Left ventricle myocardium inferior (tissue), 1 donor: ENCODE measurements at regions not wholly inside any gene's neighbourhood (a gene's known extent, or its start where the extent isn't known, plus 50 kb on each side); places are given as distances from the start of the nearest gene placed in this dataset.

Source experiments
- DNase-seq: peaks from one replicate; pipeline ENCODE4 v3.0.0-alpha.2; 2020
- H3K27ac ChIP-seq: fragments of 200-600 bp; replicated peaks from 2 replicates; pipeline ENCODE4 v1.8.0; 2021
- H3K27me3 ChIP-seq: fragments of 200-600 bp; 2 replicates; pipeline ENCODE4 v1.8.0; 2021; ENCODE audit warnings: low read depth
- H3K36me3 ChIP-seq: fragments of 200-600 bp; 2 replicates; pipeline ENCODE4 v1.8.0; 2021
- H3K4me1 ChIP-seq: fragments of 200-600 bp; 2 replicates; pipeline ENCODE4 v1.8.0; 2021
- H3K4me3 ChIP-seq: fragments of 200-600 bp; 2 replicates; pipeline ENCODE4 v1.8.0; 2021; ENCODE audit warnings: mild to moderate bottlenecking, moderate library complexity
- H3K9me3 ChIP-seq: fragments of 200-600 bp; replicated peaks from 2 replicates; pipeline ENCODE4 v1.8.0; 2021
- intact Hi-C: fragments of 100-400 bp; cut with micrococcal nuclease; formaldehyde crosslinking; loops from one replicate; pipeline ENCODE4 v1.11.0; 2022
- TF ChIP-seq, protein P1 (sequence below): fragments of 200-600 bp; IDR thresholded peaks from 2 replicates; pipeline ENCODE4 v1.8.0; 2021; ENCODE audit warnings: antibody characterized with exemption, mild to moderate bottlenecking, borderline replicate concordance
- donor health status: DM: no; HTN: yes; CAD: no; lungs with severe emphysema.

DNA sequence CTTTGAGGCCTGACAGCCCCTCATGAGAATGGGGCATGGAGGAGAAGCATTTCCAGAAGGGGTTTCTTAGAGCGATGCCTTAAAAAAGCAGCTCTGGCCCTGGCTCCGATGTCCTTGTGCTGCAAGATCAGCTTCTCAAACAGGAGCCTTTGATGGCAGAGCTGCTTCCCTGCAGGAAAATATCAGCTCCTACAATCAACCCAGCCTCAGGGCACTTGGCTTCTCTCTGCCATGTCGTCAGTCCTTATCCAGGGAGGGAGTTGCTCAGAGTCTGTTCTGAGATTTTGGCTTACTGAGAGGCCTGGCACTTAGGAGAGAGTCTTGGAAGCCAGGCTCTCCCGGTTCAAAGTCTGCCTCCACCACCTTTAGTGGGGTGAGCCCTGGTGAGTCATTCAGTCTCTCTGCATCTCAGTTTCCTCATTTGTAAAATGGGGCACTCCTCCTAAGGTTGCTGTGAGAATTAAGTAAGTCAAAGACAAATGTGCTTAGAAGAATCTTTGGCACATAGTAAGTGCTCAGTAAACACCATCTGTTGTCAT, 184.4 kb downstream of the HAPSTR1 start:
- H3K27ac ChIP-seq = no peak overlapping the region
- no peaks in the 10 kb centered on the region for H3K36me3 ChIP-seq
- TF ChIP-seq, protein P1, sequence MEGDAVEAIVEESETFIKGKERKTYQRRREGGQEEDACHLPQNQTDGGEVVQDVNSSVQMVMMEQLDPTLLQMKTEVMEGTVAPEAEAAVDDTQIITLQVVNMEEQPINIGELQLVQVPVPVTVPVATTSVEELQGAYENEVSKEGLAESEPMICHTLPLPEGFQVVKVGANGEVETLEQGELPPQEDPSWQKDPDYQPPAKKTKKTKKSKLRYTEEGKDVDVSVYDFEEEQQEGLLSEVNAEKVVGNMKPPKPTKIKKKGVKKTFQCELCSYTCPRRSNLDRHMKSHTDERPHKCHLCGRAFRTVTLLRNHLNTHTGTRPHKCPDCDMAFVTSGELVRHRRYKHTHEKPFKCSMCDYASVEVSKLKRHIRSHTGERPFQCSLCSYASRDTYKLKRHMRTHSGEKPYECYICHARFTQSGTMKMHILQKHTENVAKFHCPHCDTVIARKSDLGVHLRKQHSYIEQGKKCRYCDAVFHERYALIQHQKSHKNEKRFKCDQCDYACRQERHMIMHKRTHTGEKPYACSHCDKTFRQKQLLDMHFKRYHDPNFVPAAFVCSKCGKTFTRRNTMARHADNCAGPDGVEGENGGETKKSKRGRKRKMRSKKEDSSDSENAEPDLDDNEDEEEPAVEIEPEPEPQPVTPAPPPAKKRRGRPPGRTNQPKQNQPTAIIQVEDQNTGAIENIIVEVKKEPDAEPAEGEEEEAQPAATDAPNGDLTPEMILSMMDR = no peak
- no peak for DNase-seq
- no peak overlapping the region for H3K4me3 ChIP-seq
- intact Hi-C loops = no loop called here
- H3K9me3 ChIP-seq = no peaks in the 10 kb centered on the region
- peaks cover 15% of the 10 kb centered on the region for H3K27me3 ChIP-seq
- no peaks in the 10 kb centered on the region for H3K4me1 ChIP-seq

DNA sequence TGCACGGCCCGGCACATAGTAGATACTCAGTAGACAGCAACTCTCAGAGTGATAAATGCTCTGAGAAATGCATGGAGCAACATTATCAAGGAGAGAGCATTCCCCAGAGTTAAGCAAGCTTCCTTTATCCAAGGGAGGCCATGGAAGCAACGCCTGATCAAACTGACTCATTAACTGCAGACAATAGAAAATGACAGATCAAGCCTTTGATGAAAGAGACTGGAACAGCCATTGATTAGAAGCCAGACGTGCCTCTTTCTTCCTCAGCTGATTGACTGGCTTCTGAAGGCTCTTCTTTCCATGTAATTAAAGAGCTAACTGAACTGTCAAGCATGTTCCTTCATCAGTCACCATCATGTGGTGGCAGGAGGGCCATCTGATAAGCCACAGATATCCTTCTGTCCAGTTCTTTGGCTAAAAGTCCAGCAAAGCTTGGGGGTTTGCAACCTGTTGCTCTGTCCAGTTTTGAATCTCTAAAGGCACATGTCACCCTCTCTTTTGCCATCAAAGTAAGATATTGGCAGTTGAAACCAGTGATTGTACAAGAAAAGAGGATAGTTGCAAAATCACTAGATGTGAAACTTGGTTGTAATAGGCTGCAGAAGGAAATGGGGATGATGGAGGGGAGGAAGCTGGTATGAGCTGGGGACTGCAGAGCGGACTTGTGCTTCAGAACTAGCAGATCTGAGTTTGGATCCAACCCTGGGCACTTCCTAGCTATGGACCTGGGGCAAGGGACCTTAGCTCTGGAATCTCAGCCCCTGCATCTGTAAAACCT, 188.0 kb downstream of the HAPSTR1 start:
- TF ChIP-seq, protein P1 = no peak
- no peaks in the 10 kb centered on the region for H3K4me1 ChIP-seq

DNA sequence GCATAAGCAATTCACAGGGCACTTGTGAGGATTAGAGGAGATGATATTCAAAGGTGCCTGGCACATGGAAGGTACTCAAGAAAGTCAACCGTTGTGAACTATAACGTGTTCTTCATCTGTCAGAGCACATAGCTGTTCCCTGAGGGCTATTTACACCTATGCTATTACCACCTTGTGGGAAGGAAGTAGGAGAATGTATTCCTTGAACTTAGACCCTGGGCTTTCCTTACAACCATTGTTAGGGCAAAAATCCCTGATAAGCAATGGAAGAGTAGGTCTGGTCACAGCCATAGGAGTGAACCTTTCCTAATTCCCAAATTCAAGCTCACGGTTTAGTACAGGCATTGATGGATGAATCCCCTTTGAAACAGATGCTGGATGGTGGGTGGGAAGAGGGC, 188.6 kb downstream of the HAPSTR1 start:
- H3K4me3 ChIP-seq = no peak overlapping the region
- H3K27me3 ChIP-seq = peaks cover 19% of the 10 kb centered on the region
- intact Hi-C loops = no loop called here
- no peaks in the 10 kb centered on the region for H3K4me1 ChIP-seq
- no peaks in the 10 kb centered on the region for H3K36me3 ChIP-seq
- no peaks in the 10 kb centered on the region for H3K9me3 ChIP-seq
- TF ChIP-seq, protein P1 = no peak
- DNase-seq = no peak
- H3K27ac ChIP-seq = no peak overlapping the region

More for the DNA sequence above, 188.0 kb downstream of the HAPSTR1 start:
- DNase-seq = no peak
- Histone ChIP-seq H3K4me3 (no peak overlapping the region), H3K27me3 (peaks cover 19% of the 10 kb centered on the region), H3K27ac (no peak overlapping the region), H3K9me3 (no peaks in the 10 kb centered on the region), H3K36me3 (no peaks in the 10 kb centered on the region)
- intact Hi-C loops = no loop called here

DNA sequence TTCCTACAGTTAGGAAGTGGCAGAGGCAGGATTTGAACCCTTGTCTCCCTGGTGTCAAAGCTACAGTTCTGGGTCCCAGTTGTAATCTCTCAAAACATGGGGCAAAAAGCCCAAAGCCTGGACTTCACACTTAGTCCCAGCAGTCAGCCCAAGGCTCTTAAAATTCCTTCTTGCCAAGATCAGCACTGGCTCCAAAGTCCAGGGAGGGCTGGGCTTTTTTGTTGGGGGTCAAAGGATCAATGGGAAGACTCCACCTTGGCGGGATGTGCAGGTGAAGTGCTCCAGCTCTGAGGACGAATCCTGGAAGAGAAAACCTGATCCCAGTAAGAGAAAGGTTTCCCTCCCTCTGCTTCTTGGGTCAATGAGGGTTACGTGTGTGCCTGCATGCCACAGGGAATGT, 195.5 kb downstream of the HAPSTR1 start:
- intact Hi-C loops = no loop called here
- TF ChIP-seq, protein P1 = no peak
- H3K27me3 ChIP-seq = no peaks in the 10 kb centered on the region
- peaks cover 15% of the 10 kb centered on the region for H3K9me3 ChIP-seq
- no peaks in the 10 kb centered on the region for H3K36me3 ChIP-seq
- no peak for DNase-seq
- H3K4me3 ChIP-seq = no peak overlapping the region
- no peak overlapping the region for H3K27ac ChIP-seq
- no peaks in the 10 kb centered on the region for H3K4me1 ChIP-seq

DNA sequence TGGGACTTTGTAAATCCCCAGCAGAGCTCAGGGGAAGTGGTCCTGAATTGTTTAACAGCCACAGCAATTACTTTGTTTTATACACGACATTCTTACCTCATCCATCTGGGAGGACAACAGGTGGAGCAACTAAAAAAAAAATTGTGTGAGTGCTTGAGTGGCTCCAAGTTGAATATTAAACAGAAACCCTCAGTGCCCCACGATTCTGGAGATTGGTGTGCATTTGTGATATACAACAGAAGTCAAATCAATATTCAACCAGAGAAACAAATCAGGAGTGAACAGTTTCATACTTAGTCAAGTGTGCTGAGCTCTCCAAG, 204.8 kb downstream of the HAPSTR1 start:
- no peak overlapping the region for H3K27ac ChIP-seq
- H3K4me1 ChIP-seq = no peaks in the 10 kb centered on the region
- intact Hi-C loops = no loop called here
- no peak for DNase-seq
- no peaks in the 10 kb centered on the region for H3K27me3 ChIP-seq
- TF ChIP-seq, protein P1 = no peak
- no peaks in the 10 kb centered on the region for H3K36me3 ChIP-seq
- H3K9me3 ChIP-seq = no peaks in the 10 kb centered on the region
- H3K4me3 ChIP-seq = no peak overlapping the region
